Cardiac muscle cell (in vitro differentiated cells and primary cell): ENCODE measurements at regions not wholly inside any gene's neighbourhood (a gene's known extent, or its start where the extent isn't known, plus 50 kb on each side); places are given as distances from the start of the nearest gene placed in this dataset.

ENCODE experiments used
- DNase-seq, 2 donors: peaks; one replicate each; pipeline versions ENCODE4 v3.0.0 to v3.0.0-alpha.2; 2010 to 2017; ENCODE audit warnings: low read depth in 1 of 2, low spot score in 1 of 2
- H3K27ac ChIP-seq: fragments of 200-600 bp; sonication (generic); 2 replicates; pipeline ENCODE4 v1.5.1; 2016
- H3K27me3 ChIP-seq: fragments of 200-600 bp; sonication (generic); 2 replicates; pipeline ENCODE4 v1.6.0; 2016; ENCODE audit warnings: control low read depth
- H3K36me3 ChIP-seq: fragments of 200-600 bp; sonication (generic); 2 replicates; pipeline ENCODE4 v1.5.1; 2016; ENCODE audit warnings: control low read depth
- H3K4me1 ChIP-seq: fragments of 200-600 bp; sonication (generic); 2 replicates; pipeline ENCODE4 v1.8.1; 2017; ENCODE audit warnings: low read depth, mild to moderate bottlenecking, mixed run types
- H3K4me3 ChIP-seq: fragments of 200-600 bp; sonication (generic); 2 replicates; pipeline ENCODE4 v1.5.1; 2016; ENCODE audit warnings: mild to moderate bottlenecking
- H3K9me3 ChIP-seq: fragments of 200-600 bp; sonication (generic); 2 replicates; pipeline ENCODE4 v1.5.1; 2017; ENCODE audit warnings: low read depth, mild to moderate bottlenecking, control low read depth
- CTCF ChIP-seq: IDR thresholded peaks from 2 replicates; pipeline ENCODE4 v1.5.1; 2012; ENCODE audit warnings: low read depth, mild to moderate bottlenecking, low read length

DNA sequence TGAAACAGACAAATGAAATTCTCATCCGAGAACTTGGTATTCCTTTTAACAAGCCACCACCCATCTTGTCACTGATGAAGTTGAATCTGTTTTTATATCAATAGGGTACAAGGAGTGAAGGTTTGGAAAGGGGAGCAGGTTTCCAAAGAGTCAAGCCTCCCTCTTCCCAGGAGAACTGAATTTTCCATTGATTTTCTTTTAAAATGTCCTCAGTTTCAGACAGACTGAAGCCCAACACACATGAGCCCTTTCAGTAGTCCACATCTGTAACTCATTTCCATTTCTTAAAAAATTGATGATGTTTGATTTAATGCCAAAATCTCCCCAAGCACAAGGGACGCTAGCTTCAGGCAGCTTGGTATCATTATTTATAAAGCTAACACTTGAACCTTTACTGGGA, 187.7 kb downstream of the FOXB1 start:
- Histone ChIP-seq H3K36me3 (no peaks in the 10 kb centered on the region), H3K4me1 (no peaks in the 10 kb centered on the region), H3K9me3 (no peaks in the 10 kb centered on the region), H3K27ac (no peak overlapping the region), H3K27me3 (no peaks in the 10 kb centered on the region), H3K4me3 (no peak overlapping the region)
- DNase-seq, result no peak
- no peak for TF ChIP-seq CTCF

GRCh38 chr15:60195611-60196010, 191.5 kb downstream of the FOXB1 start:
- Histone ChIP-seq H3K4me1 (no peaks in the 10 kb centered on the region), H3K27me3 (no peaks in the 10 kb centered on the region), H3K9me3 (no peaks in the 10 kb centered on the region), H3K4me3 (no peak overlapping the region), H3K36me3 (no peaks in the 10 kb centered on the region), H3K27ac (no peak overlapping the region)
- no peak for DNase-seq
- TF ChIP-seq CTCF, result no peak

- H3K27me3 ChIP-seq, result peaks cover 4% of the 10 kb centered on the region
- H3K9me3 ChIP-seq, result no peaks in the 10 kb centered on the region
- DNase-seq, result no peak
- no peak overlapping the region for H3K4me3 ChIP-seq
- no peaks in the 10 kb centered on the region for H3K36me3 ChIP-seq
- TF ChIP-seq CTCF, result no peak
- peaks cover 17% of the 10 kb centered on the region for H3K4me1 ChIP-seq
- H3K27ac ChIP-seq, result no peak overlapping the region
These were observed 193.5 kb downstream of the ANXA2 start for GRCh38 chr15:60204131-60204885.

GRCh38 chr15:60208709-60209108, 189.1 kb downstream of the ANXA2 start:
- peak; percentile 7 to 84 for DNase-seq
- H3K4me1 ChIP-seq, result peaks cover 17% of the 10 kb centered on the region
- no peak overlapping the region for H3K4me3 ChIP-seq
- H3K36me3 ChIP-seq, result no peaks in the 10 kb centered on the region
- TF ChIP-seq CTCF, result no peak
- no peaks in the 10 kb centered on the region for H3K9me3 ChIP-seq
- peak overlapping the region; percentile 58 for H3K27ac ChIP-seq
- H3K27me3 ChIP-seq, result peaks cover 4% of the 10 kb centered on the region

- Histone ChIP-seq H3K27ac (no peak overlapping the region), H3K4me3 (no peak overlapping the region), H3K4me1 (peaks cover 17% of the 10 kb centered on the region), H3K9me3 (no peaks in the 10 kb centered on the region), H3K36me3 (no peaks in the 10 kb centered on the region), H3K27me3 (no peaks in the 10 kb centered on the region)
- DNase-seq, result peak in 1 of 2 donors; percentile 7
- TF ChIP-seq CTCF, result no peak
These were observed 185.2 kb downstream of the ANXA2 start for GRCh38 chr15:60212536-60212935.
